Endothelial cell of umbilical vein (primary cell): ENCODE measurements at regions not wholly inside any gene's neighbourhood (a gene's known extent, or its start where the extent isn't known, plus 50 kb on each side); places are given as distances from the start of the nearest gene placed in this dataset.

ENCODE experiments used
- BruUV-seq: library from RNA; stranded (reverse); fragments of 400-500 nt; replicated peaks from 2 replicates; lab custom pipeline; 2021; lab: Mats Ljungman, UMichigan
- CTCF ChIA-PET: fragments of 300-600, 350-600 bp; sonication (Branson Sonifier 250); formaldehyde crosslinking; loops from one replicate; lab custom pipeline; 2021; ENCODE audit warnings: antibody characterized with exemption, inconsistent platforms; lab: Charles Lee
- POLR2A ChIA-PET: fragments of 300-600, 350-600 bp; sonication (Branson Sonifier 250); formaldehyde crosslinking; loops from one replicate; lab custom pipeline; 2021; ENCODE audit warnings: antibody characterized with exemption, inconsistent platforms; lab: Charles Lee
- DNase-seq: peaks from one replicate; pipeline ENCODE4 v3.0.0-alpha.2; 2011; ENCODE audit warnings: low read depth, low spot score
- FAIRE-seq: peaks from 2 replicates; lab custom pipeline; 2011; peaks lifted over from hg19 to GRCh38; lab: Jason Lieb, UNC
- H2AFZ ChIP-seq: 2 replicates; pipeline ENCODE4 v1.6.0; 2012; ENCODE audit warnings: low read depth, low read length, control low read depth, inconsistent platforms
- H3K27ac ChIP-seq: 2 replicates; pipeline ENCODE4 v1.5.1; 2011; ENCODE audit warnings: low read depth, mild to moderate bottlenecking, control low read depth, low read length, moderate library complexity; ENCODE audit not compliant: insufficient read depth
- H3K27me3 ChIP-seq, 2 experiments: 2 replicates each; pipeline versions ENCODE4 v1.6.0 to v1.6.1; 2011; ENCODE audit warnings: low read length in 2 of 2, mixed read lengths in 1 of 2; ENCODE audit not compliant: control insufficient read depth in 2 of 2, insufficient read depth in 2 of 2
- H3K36me3 ChIP-seq, 2 experiments: 2 replicates in 1 of 2; 3 replicates in 1 of 2; pipeline ENCODE4 v1.5.1; 2011; ENCODE audit warnings: low read length in 2 of 2, mild to moderate bottlenecking in 1 of 2, moderate library complexity in 1 of 2; ENCODE audit not compliant: control insufficient read depth in 2 of 2, insufficient read depth in 2 of 2; ENCODE audit errors: extremely low read depth in 1 of 2
- H3K4me1 ChIP-seq: 3 replicates; pipeline ENCODE4 v1.5.1; 2011; ENCODE audit warnings: mild to moderate bottlenecking, low read length; ENCODE audit not compliant: control insufficient read depth, insufficient read depth; ENCODE audit errors: extremely low read depth
- H3K4me2 ChIP-seq: 2 replicates; pipeline ENCODE4 v1.6.1; 2011; ENCODE audit warnings: low read length, control low read depth, mixed read lengths; ENCODE audit not compliant: insufficient read depth
- H3K4me3 ChIP-seq, 3 experiments: fragments of 200-600 bp in 1 of 3; sonication (generic), shearing (Covaris generic) in 1 of 3; replicated peaks in 1 of 3; 2 replicates each; pipeline ENCODE4 v1.5.1; 2011 to 2016; ENCODE audit warnings: control low read depth in 3 of 3, low read length in 3 of 3, mild to moderate bottlenecking in 2 of 3, inconsistent platforms in 1 of 3, low read depth in 1 of 3, moderate library complexity in 1 of 3; ENCODE audit not compliant: insufficient read depth in 1 of 3
- H3K79me2 ChIP-seq: 2 replicates; pipeline ENCODE4 v1.6.0; 2012; ENCODE audit warnings: low read length, inconsistent platforms; ENCODE audit not compliant: control insufficient read depth, insufficient read depth
- H3K9ac ChIP-seq: replicated peaks from 2 replicates; pipeline ENCODE3; 2011; ENCODE audit warnings: low read length, control low read depth; ENCODE audit not compliant: insufficient read depth; ENCODE audit errors: extremely low read depth
- H3K9me1 ChIP-seq: replicated peaks from 3 replicates; pipeline ENCODE4 v1.6.0; 2011; ENCODE audit warnings: mild to moderate bottlenecking, low read length; ENCODE audit not compliant: control insufficient read depth, insufficient read depth; ENCODE audit errors: extremely low read depth
- H3K9me3 ChIP-seq: replicated peaks from 2 replicates; pipeline ENCODE4 v1.5.1; 2012; ENCODE audit warnings: low read length, inconsistent platforms; ENCODE audit not compliant: control insufficient read depth, insufficient read depth
- H4K20me1 ChIP-seq: replicated peaks from 2 replicates; pipeline ENCODE3; 2011; ENCODE audit warnings: mild to moderate bottlenecking, low read length; ENCODE audit not compliant: control insufficient read depth, insufficient read depth; ENCODE audit errors: extremely low read depth
- CTCF ChIP-seq, 2 donors: IDR thresholded peaks; 1 replicate in 1 of 2; 2 replicates in 1 of 2; pipeline ENCODE4 v1.5.1; 2011; ENCODE audit warnings: low read length in 2 of 2, mild to moderate bottlenecking in 2 of 2, moderate library complexity in 2 of 2, control low read depth in 1 of 2, inconsistent platforms in 1 of 2, low read depth in 1 of 2; ENCODE audit not compliant: insufficient read depth in 1 of 2; ENCODE audit errors: extremely low read depth in 1 of 2
- GATA2 ChIP-seq: IDR thresholded peaks from 2 replicates; pipeline ENCODE4 v1.7.0; 2011; ENCODE audit warnings: low read depth, mild to moderate bottlenecking, moderate library complexity, mixed read lengths, low read length; ENCODE audit not compliant: insufficient read length, insufficient read depth
- JUN ChIP-seq: IDR thresholded peaks from 2 replicates; pipeline ENCODE4 v1.6.1; 2011; ENCODE audit warnings: borderline replicate concordance, low read depth; ENCODE audit not compliant: insufficient read length, insufficient read depth
- MAX ChIP-seq: IDR thresholded peaks from 2 replicates; pipeline ENCODE4 v1.6.1; 2011; ENCODE audit not compliant: insufficient read depth, insufficient read length
- dilution Hi-C: fragments of 300-500 bp; cut with MboI; formaldehyde crosslinking; loops from one replicate; pipeline ENCODE4 v1.15.0; 2019; ENCODE audit warnings: low sequenced_read_pairs; ENCODE audit not compliant: extremely low pct_ligation_motif_present
- intact Hi-C: fragments of 100-400 bp; cut with micrococcal nuclease; formaldehyde crosslinking; loops from one replicate; pipeline ENCODE4 v1.10.0; 2022

- Histone ChIP-seq H3K36me3 (no peaks in the 10 kb centered on the region), H3K9me3 (no peaks in the 10 kb centered on the region), H3K9ac (no peak overlapping the region), H4K20me1 (no peaks in the 10 kb centered on the region), H3K27ac (no peak overlapping the region), H3K27me3 (peaks cover 2 to 3% of the 10 kb centered on the region in 2 experiments), H3K4me2 (no peak overlapping the region), H3K4me1 (no peaks in the 10 kb centered on the region), H3K4me3 (no peak overlapping the region), H3K79me2 (no peaks in the 10 kb centered on the region), H2AFZ (no peak overlapping the region), H3K9me1 (no peaks in the 10 kb centered on the region)
- ChIA-PET CTCF (interaction anchor here (0.7 to 3.7 kb wide), 33 partner anchors 8 to 1680 kb away, joined by 3 to 82 read pairs (median 4); no protein-coding TSS in a partner anchor), POLR2A (no interaction called here)
- BruUV-seq: no TSS peak
- dilution Hi-C loops: no loop called here
- DNase-seq (peak; percentile 73), FAIRE-seq (peak; percentile 93)
- intact Hi-C loops: loop anchor here (1.0 to 10.0 kb wide), 8 partner anchors 359 to 1645 kb away; partner anchors contain the start of gene DUSP10
- TF ChIP-seq MAX (no peak), GATA2 (no peak), CTCF (IDR thresholded peaks at IDR 0.05; ENCODE audit: extremely low read depth in 1 of 2, insufficient read depth in 1 of 2, low read depth in 1 of 2, low read length in 2 of 2) (peak; percentile 90 to 94), JUN (no peak)
Measured at GRCh38 chr1:222455188-222455879, 92.6 kb downstream of the HHIPL2 start.
